Ishikawa (cell line): ENCODE measurements at regions not wholly inside any gene's neighbourhood (a gene's known extent, or its start where the extent isn't known, plus 50 kb on each side); places are given as distances from the start of the nearest gene placed in this dataset.

Experiments
- CEBPB ChIP-seq: IDR thresholded peaks from 2 replicates; pipeline ENCODE4 v1.6.1; 2012
- CREB1 ChIP-seq: IDR thresholded peaks from 2 replicates; pipeline ENCODE4 v1.6.1; 2012; ENCODE audit warnings: low read depth
- EGR1 ChIP-seq: IDR thresholded peaks from 2 replicates; pipeline ENCODE4 v1.6.1; 2012
- EP300 ChIP-seq: IDR thresholded peaks from 2 replicates; pipeline ENCODE4 v1.6.1; 2012; ENCODE audit warnings: borderline replicate concordance
- FOXM1 ChIP-seq: IDR thresholded peaks from 2 replicates; pipeline ENCODE4 v1.6.1; 2012; ENCODE audit warnings: low read depth, borderline replicate concordance
- MAX ChIP-seq: IDR thresholded peaks from 2 replicates; pipeline ENCODE4 v1.6.1; 2012
- NFIC ChIP-seq: IDR thresholded peaks from 2 replicates; pipeline ENCODE4 v1.6.1; 2012
- RAD21 ChIP-seq: IDR thresholded peaks from 2 replicates; pipeline ENCODE4 v1.6.1; 2012; ENCODE audit warnings: low read depth
- REST ChIP-seq: IDR thresholded peaks from 2 replicates; pipeline ENCODE4 v1.6.1; 2012; ENCODE audit warnings: low read depth, mild to moderate bottlenecking
- TAF1 ChIP-seq: IDR thresholded peaks from 2 replicates; pipeline ENCODE4 v1.6.1; 2012; ENCODE audit warnings: low read depth, mild to moderate bottlenecking
- TCF12 ChIP-seq: IDR thresholded peaks from 2 replicates; pipeline ENCODE4 v1.6.1; 2012; ENCODE audit warnings: low read depth
- TEAD4 ChIP-seq: IDR thresholded peaks from 2 replicates; pipeline ENCODE4 v1.6.1; 2012
- USF1 ChIP-seq: IDR thresholded peaks from 2 replicates; pipeline ENCODE4 v1.6.1; 2012
- YY1 ChIP-seq: IDR thresholded peaks from 2 replicates; pipeline ENCODE4 v1.6.1; 2012; ENCODE audit warnings: low read depth
- ZBTB7A ChIP-seq: IDR thresholded peaks from 2 replicates; pipeline ENCODE4 v1.6.1; 2012; ENCODE audit warnings: low read depth

- no peak for TF ChIP-seq EP300
- TF ChIP-seq TAF1, result no peak
- TF ChIP-seq TCF12, result no peak
- TF ChIP-seq CREB1, result no peak
- no peak for TF ChIP-seq FOXM1
- no peak for TF ChIP-seq EGR1
- no peak for TF ChIP-seq ZBTB7A
- TF ChIP-seq YY1, result no peak
- TF ChIP-seq RAD21, result no peak
- no peak for TF ChIP-seq MAX
- no peak for TF ChIP-seq NFIC
- no peak for TF ChIP-seq CEBPB
- TF ChIP-seq USF1, result no peak
- TF ChIP-seq REST, result no peak
- no peak for TF ChIP-seq TEAD4
Observed at GRCh38 chr7:22876986-22877729, 54.5 kb upstream of the TOMM7 start.

GRCh38 chr7:22875470-22875869 lies 52.8 kb upstream of the TOMM7 start:
- TF ChIP-seq ZBTB7A (no peak), YY1 (no peak), USF1 (no peak), MAX (no peak), CEBPB (no peak), FOXM1 (no peak), NFIC (no peak), CREB1 (no peak), REST (no peak), TAF1 (no peak), EGR1 (no peak), TEAD4 (no peak), EP300 (no peak), RAD21 (no peak)

- no peak for TF ChIP-seq YY1
- no peak for TF ChIP-seq REST
- TF ChIP-seq RAD21, result no peak
- TF ChIP-seq TAF1, result no peak
- no peak for TF ChIP-seq EGR1
- no peak for TF ChIP-seq FOXM1
- TF ChIP-seq NFIC, result no peak
- TF ChIP-seq MAX, result no peak
- TF ChIP-seq CREB1, result no peak
Observed at GRCh38 chr7:22874904-22875303, 52.3 kb upstream of the TOMM7 start.
